NCI-H1417 (cell line): ENCODE measurements at regions not wholly inside any gene's neighbourhood (a gene's known extent, or its start where the extent isn't known, plus 50 kb on each side); places are given as distances from the start of the nearest gene placed in this dataset.

Source experiments
- DNase-seq, 3 experiments: peaks; one replicate each; lab custom pipeline; 2025; lab: John Stamatoyannopoulos, UW

DNA sequence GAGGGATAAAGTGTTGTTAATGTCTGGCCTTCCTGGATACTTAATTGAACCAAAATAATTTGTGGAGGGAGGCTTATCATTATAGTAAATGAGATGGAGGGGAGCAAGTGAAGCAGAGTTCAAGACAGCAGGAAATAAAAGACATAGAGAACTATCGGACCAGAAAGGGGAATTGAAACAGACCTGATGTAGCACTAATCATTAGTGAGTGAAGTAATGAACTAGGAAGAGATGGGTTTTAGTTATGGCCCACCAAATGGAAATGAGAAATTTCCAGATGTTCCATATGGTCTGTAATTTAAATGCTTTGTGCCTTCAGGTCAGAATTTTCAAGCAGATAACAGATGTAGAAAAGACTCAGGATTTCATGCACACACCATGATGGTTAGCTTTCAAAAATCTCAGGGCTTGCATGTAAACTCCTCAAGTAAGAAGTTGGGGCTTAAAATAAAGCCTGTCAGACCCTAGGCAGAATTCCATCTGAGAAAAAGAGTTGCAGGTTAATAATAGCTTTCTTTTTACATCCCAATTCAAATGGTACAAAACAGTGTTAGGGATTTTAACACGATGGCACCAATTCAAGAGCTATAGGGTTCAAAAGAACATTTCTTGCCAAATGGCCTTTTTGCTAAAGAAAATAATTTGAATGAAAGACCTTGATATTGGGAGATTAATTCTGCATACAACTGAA is 355.8 kb downstream of the FSCB start:
- no peak for DNase-seq

DNA sequence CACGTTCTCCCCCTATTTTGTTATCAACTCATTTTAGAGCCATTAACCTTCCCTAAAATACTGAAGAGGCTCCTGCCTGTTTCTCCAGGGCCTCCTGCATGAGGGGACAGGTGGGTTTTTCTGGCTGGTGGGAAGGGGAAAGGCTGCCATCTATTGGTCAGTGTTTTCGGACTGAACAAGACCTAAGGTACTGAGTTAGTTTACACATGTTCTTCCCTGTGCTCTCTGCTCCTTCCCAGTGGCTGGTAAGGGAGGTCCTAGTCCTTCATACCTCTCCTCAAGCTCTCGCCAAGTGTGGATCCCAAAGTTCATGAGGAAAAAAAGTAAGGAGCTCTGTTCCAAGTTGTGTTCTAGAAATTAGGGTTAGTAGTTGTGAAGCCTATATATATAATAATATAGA is 357.5 kb downstream of the FSCB start:
- peak; percentile 29 to 75 (median 40) for DNase-seq

DNA sequence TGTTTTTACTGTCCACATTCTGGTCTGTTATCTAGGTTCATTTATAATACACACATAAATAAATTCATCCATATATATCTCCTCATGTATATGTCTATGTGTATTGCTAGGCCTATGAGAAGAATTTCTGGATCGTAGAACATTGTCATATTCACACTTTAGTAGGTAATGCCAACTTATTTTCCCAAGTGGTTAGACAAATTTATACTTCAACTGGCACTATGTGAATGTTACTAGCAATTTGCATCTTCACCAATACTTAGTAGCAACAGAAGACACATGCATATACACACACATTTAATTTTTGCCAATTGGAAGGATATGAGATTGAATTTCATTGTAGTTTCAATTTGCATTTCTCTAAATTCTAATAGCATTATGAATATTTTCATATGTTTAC is 365.1 kb downstream of the FSCB start:
- no peak for DNase-seq

DNA sequence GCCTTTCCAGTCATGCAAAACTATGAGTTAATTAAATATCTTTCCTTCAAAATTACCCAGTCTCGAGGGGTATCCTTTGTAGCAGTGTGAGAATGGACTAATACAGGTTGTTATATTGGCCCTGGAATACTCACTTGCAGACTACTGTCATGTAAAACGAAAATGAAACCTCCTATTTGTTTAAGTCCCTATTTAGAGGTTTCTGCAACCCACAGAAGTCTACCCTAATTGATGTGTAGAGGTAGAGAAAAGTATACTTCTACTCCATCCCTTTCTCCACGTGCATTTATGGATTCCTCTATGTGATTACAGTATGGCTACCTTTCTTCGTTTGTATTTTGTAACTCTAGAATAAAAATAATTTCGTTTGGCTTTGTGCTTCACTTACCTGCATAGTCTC is 371.1 kb downstream of the FSCB start:
- no peak for DNase-seq

DNA sequence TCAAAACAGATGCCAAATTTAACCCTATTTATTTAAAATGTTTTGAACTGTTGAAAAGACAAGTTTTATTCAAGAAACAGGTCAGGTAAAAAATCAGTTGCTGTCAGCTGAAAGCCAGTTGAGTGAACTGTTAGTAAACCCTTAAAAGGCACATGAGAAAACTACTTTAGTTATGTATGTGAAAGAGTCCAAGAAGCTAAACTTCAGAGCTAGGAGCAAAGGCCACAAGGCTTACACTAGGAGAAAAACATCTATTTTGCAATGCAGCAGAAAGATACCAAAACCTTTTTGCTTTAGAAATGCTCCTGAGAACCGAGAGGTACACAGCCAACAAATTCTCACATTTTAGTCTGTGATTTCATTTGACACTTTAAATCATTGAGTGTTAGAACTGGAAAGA is 375.2 kb downstream of the FSCB start:
- DNase-seq = no peak

DNA sequence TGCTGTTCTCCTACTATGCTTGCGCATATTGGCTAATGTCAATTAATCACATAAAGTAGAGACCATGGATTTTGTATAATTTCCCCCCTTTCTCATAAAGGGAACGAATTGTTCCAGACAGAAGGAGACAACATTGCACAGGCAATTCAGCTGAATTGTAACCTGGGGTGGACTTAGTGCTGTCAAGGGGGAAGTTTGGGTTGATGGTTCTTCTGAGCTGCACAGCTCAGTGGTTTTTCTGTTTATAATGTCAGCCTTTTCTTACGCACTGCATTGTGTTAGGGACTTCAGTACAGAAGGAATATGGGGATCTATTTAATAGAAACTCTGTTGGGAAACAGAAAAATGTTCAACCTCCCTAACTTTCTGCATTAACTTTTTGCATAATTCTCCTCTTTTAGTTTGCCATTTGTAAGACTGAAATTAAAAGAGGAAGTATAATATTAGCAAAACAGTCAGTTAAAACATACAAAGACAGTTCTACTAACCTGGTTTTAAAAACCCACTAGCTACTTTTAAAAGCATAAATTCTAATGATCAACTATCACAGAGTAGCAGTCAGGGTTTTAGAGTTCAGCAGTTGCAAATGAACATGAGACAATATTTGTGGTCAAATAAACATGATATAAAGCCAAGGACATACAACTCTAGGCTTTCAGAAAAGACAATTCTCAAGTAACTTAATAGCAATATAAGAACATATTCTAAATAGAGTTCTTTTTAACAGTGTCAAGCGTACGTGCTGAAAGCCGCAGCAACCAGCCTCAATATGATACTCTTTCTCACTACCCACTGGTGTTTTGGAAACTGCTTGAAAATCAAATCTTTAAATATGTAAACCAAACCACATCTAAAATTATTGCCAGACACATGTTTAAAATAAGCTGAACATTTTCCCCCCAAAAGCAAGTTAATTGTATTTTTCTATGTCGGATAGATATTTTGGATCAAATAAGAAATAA is 393.0 kb downstream of the FSCB start:
- DNase-seq = no peak

DNA sequence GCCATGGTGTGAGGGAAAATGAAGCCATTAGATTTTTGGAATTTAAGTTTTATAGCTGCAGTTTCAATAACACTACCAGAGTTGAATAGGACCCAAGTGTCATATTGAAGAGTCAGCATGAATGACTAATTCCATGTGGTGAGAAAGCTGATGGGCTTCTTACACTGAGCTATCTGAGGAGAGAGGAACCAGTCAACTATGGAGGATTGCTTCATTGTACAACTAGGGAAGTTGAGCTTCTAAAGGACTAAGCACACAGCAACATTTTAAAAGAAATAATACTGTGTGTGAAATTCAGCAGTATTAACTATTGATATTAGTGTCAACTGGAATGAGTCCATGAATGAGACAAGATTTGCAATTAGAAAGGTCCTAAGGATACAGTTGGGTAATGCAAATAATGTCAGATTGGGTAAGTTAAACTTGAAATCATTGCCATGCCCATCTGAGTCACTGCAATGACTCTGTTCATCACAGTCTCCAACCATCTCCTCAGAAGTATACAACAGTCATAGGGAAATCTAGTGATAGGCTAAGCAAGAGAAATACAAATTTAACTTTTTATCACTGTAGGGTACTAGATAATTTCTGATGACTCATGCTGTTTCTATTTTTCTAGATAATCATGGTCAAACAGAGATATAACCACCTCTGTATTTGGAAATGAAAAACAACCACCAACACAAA is 394.2 kb downstream of the FSCB start:
- no peak for DNase-seq

DNA sequence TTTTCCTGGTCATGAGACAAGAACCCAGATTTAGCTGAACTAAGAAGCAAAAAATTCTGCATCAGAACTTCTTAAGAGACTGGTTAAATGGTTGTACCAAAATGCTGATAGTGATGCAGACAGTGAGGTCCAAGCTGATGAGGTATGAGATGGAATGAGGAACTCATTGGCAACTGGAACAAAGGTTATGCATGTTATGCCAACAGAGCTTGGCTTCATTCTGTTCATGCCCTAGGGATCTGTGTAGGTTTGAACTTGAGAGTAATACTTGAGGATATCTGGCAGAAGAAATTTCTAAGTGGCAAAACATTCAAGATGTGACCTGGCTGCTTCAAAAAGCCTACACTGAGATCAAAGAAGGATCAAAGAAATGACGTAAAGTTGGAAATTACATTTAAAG is 398.0 kb downstream of the FSCB start:
- no peak for DNase-seq

DNA sequence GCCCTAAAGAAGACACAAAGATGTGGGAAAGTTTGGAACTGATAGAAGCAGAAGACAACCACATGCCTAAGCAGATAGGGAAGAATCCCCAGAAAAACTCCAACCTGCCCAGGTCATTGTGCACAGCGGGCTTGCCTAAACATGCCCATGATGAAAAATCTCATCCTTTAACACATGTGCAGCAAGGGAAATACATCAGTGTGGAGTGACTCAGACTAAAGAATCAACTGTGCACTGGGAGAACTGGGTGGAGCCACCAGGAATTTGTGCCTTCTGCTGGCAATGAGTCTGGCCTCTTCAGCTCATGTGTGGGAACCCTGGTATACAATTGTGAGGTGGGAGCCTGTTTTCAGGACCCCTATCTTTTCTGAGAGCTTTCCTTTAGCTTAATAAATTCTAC is 398.5 kb downstream of the FSCB start:
- no peak for DNase-seq

DNA sequence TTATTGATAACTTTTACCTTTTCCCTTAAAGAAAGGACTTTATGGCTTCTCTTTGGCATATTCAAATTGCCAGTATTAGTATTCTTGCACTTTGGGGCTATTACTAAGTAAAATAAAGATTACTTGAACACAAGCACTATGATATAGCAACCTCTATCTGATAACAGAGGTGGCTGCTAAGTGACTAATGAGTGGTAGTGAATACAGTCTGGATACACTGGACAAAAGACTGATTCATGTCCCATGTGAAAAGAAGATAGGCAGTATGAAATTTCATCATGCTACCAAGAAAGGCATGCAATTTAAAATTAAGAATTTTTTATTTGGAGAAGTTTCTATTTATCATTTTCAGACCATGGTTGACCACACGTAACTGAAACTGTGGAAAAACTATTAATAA is 399.9 kb downstream of the FSCB start:
- DNase-seq = no peak

DNA sequence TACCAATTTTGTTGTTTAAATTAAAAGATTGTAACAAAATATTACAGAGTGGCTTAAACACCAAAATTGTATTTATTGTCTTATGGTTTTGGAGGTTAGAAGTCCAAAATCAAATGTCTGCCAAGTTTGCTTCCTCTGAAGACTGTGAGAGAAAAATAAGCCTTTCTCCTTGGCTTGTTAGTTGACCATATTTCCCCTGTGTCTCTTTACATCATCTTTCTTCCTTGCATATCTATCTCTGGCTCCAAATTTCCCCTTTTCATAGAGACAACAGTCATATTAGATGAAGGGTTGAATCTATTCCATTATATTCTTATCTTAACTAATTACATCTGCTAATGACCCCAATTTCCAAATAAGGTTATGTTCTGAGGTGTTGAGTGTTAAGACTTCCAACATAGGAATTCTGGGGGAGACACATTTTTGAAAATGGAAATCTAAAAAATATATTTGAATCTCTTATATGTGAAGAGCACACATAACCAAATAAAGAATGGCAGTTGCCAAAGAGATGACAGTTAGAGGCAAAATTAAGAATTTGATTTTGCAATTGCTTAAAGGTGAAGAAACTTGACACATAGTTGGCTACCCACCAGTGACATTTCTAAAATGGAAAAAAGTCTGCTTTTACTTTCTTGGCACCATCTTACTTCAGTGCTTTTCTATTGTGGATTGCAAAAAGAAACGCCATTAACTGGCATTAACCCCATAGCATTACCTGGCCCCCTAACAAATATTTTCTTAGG is 407.2 kb downstream of the FSCB start:
- no peak for DNase-seq

DNA sequence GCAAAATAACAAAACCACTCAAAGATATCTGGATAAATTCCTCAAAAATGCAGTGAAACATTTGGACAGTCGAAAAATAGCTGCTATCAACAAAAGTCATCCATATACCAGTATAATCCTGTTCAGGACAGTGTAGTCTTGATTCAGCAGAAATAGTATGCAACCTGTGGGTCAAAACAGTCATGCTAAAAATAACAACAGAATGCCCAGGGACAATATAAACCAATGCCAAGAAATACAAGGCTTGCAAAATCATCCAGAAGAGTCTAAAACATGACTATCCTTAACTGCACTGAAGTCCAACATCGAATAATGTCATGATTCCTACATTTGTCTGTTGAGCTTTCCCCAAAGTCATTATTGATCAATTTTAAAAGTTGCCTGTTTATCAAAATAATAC is 425.9 kb downstream of the FSCB start:
- DNase-seq = no peak

DNA sequence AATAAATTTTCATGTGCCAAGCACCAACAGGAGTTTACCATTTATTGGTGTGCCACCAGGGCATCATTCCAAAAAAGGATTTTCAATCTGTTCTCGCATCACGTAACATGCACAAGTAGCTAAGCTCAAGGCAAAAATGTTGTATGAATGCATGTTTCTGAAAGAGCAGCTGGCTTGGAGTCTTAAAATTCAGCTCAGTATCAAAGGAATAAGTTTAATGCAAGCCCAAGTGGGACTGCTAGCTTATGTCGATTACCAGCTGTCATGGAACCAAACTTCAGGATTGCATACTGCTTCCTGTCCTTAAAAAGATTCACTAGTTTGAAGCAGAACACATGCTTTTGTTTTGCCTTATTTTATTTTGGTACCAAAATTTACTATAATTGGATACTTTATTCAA is 437.0 kb downstream of the FSCB start:
- no peak for DNase-seq

DNA sequence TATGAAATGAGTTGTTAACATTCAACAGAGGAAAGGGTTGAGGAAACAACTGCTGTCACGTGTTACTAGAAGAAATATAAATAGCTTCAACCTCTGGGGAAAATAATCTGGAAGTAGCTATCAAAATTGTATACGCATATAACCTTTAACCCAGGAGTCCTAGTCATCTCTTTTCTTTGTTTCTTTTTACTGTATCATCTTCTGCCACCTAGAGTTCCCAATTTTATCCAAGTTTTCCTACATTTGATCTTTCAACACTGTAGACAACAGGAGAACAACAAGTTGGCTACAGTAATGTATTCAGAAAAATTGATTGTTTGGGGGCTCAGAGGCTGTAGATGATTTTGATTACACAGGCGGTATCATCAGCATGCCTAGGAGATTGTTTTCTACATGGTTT is 453.7 kb downstream of the FSCB start:
- no peak for DNase-seq

DNA sequence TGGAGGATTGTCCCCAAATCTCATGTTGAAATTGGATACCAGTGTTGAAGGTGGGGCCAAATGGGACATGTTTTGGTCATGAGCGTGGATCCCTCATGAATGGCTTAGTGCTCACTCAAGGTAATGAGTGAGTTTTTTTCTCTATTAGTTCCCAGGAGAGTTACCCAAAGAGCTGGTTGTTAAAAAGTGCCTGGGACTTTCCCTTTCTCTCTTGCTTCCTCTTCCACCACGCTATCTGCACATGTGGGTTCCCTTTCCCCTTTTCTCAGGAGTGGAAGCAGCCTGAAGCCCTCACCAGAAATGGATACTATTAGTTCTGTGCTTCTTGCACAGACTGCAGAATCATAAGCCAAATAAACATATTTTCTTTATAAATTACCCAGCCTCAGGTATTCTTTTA is 465.4 kb downstream of the FSCB start:
- DNase-seq = no peak

DNA sequence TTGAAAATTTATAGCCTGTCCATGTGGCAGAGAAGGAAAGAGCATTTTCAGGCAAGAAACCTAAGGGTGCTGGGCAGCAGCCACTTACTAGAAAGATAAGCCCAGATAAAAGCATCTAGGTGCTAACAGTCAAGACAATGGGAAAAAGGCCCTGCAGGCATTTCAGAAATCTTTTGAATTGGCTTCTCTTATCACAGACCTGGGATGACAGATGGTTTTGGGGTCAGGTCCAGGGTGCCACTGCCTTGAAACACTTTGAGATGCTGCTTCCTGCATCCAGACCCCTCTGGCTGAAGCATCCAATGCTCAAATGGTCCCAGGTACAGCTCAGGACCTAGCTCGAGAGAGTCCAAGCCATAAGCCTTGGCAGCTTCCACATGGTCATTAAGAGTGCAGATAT is 466.5 kb downstream of the FSCB start:
- no peak for DNase-seq

DNA sequence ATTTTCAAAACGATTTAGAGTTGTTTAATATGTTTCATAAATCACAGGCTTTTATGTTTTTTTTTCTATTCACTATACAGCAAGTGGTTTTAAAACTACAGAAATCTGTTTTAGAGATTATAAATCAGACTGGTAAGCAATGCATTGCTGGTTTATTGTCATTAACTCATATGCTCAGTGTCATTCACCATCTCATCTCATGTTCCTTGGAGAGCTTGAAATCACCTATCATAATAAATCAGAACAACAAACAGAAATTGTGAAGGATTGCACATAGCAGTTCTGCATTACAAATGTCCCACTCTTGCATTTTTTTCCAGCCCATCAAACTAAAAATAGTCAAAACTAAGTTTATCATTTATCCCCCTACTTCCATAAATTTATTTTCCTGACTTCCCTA is 470.8 kb downstream of the FSCB start:
- DNase-seq = no peak

DNA sequence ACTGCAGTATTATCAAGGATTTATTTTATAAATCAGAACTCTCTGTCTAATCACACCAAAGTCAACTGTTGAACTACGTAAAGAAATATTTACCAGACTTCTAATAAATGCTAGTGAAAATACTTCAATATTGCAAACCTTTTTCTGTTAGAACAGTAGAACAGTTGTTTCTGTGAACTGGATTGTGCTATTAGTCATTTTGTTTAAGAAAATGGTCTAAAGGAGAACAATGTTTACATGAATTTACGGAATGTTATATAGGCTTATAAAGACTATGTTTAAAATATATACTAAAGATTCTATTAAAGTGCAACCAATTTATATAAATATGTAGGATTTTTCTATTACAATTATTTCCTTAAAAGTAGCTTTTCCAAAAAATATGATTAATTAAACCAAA is 471.4 kb downstream of the FSCB start:
- no peak for DNase-seq

DNA sequence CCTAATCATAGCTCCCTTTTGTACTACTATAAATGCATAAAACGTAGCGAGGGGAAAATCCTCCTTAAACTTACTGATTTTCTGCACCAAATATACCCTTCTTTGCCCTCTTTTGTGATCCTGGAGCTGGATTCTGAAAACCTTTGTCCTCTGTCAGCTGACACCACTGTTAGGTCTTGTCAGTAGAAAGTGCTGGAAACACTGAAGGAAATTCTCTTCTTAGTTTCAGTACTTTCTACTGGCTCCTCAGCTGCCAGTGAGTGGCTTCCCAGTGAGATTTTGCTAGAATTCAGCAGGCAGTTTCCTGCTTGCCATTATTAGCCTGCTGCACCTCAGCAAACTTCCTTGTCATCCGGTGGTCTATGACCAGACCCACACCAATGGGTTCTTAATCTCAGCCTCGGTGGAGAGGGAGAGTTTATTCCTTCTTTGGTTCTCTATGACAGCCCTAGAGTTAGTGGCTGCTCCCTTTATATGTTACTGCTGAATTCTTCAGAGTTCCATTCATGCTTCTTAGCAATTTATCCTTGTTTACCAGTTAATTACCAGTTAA is 476.2 kb downstream of the FSCB start:
- peak in 2 of 3 experiments; percentile 20 to 63 for DNase-seq

DNA sequence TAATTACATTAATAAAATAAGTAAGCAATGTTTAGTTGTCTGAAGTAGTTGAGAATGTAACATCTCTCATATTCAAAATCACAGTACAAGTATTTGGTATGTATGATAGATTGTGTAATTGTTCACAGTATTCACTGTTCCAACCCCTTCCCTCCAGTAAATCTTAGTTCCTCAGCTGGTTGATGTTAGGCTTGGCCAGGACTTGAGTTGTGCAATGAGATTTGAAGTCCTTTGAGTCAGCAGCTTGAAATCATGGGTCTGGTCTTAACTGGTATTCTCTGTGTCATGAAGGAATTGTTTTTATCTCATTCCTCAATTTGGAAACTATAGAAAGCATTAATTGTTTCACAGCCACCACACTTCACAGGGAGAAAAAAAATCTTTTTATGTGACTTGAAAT is 477.1 kb downstream of the FSCB start:
- DNase-seq = no peak

DNA sequence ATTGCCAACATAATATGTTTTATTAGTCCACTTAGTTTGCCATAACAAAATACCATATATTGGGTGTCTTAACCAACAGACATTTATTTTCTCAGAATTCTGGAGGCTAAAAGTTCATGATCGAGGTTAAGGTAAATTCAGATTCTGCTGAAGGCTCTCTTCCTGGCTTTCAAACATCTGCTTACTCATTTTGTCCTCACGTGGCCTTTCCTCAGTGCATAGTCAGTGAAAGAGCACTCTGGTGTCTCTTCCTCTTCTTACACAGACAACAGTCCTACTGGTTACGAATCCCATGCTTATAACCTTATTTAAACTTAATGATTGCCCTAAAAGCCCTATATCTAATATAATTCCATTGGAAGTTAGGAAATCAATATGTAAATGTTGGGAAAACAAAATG is 479.7 kb downstream of the FSCB start:
- no peak for DNase-seq

DNA sequence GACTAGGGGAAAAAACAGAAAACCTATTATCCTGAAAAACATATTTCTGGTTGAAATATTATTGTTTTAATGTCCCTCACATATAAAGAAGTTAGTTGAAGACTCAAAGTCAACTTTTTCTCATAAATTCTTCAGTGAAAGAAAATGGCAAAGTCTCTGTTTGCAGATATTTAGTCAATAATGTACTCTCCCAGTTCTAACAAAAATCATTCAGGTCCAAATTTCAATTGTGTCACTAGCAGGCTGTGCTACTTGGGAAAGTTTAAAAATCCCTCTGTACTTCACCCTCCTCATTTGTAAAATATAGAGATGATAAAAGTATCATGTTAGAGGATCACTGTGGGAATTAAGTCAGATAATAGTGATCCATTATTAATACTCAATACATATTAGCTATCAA is 496.5 kb downstream of the FSCB start:
- DNase-seq = no peak
